ENCODE measurements at regions not wholly inside any gene's neighbourhood (a gene's known extent, or its start where the extent isn't known, plus 50 kb on each side); places are given as distances from the start of the nearest gene placed in this dataset.

DNA sequence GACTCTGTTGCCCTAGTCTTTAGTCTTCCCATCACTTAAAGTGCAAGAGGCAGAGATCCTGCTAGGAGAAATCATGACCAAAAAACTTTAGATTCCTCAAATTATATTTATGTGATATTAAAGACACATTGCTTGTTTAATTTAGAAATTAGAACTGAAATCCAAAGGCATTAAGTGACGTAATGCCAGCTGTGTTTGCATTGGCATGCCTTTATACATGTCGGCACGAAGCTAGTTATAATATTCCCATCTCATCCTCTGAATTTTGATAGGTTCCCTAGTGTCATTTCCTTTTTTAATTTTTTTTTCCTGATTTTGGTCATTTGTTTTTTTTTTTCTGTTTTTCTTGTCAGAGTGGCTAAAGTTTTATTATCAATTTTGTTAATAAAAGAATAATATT, 203.5 kb upstream of the ZBTB20 start:
- TF ChIP-seq, protein P1, sequence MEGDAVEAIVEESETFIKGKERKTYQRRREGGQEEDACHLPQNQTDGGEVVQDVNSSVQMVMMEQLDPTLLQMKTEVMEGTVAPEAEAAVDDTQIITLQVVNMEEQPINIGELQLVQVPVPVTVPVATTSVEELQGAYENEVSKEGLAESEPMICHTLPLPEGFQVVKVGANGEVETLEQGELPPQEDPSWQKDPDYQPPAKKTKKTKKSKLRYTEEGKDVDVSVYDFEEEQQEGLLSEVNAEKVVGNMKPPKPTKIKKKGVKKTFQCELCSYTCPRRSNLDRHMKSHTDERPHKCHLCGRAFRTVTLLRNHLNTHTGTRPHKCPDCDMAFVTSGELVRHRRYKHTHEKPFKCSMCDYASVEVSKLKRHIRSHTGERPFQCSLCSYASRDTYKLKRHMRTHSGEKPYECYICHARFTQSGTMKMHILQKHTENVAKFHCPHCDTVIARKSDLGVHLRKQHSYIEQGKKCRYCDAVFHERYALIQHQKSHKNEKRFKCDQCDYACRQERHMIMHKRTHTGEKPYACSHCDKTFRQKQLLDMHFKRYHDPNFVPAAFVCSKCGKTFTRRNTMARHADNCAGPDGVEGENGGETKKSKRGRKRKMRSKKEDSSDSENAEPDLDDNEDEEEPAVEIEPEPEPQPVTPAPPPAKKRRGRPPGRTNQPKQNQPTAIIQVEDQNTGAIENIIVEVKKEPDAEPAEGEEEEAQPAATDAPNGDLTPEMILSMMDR (IDR thresholded peaks at IDR 0.05 in 4 of 5, conservative IDR thresholded peaks at IDR 0.05 in 1 of 5): no peak
- no peak for TF ChIP-seq POLR2A (IDR thresholded peaks at IDR 0.05)
